ENCODE measurements at regions not wholly inside any gene's neighbourhood (a gene's known extent, or its start where the extent isn't known, plus 50 kb on each side); places are given as distances from the start of the nearest gene placed in this dataset.
A peak's percentile ranks its signal among the peaks of the same experiment; 100 is the strongest.

DNA sequence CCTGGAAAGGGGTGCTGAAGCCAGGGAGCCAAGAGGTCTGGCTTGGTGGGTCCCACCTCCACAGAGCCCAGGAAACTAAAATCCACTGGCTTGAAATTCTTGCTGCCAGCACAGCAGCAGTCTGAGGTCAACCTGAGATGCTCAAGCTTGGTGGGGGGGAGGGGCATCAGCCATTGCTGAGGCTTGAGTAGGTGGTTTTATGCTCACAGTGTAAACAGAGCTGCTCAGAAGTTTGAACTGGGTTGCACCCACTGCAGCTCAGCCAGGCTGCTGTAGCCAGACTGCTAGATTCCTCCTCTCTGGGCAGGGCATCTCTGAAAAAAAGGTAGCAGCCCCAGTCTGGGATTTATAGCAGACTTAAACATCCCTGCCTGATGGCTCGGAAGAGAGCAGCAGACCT is 55.5 kb upstream of the FBXL17 start:
- H2AFZ ChIP-seq (replicated peaks): peak overlapping the region; percentile 89
- DNase-seq (ENCODE audit: low spot score): no peak
- H3K27ac Mint-ChIP-seq: no peak overlapping the region

DNA sequence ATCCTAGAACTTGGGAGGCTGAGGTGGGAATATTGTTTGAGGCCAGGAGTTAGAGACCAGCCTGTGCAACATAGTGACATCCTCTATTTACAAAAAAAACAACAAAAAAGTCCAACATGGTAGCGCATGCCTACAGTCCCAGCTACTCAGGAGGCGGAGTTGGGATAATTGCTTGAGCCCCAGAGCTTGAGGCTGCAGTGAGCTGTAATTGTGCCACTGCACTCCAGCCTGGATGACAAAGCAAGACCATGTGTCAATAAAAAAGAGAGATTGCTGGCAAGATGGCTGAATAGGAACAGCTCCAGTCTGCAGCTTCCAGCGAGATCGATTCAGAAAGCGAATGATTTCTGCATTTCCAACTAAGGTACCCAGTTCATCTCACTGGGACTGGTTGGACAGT is 54.8 kb upstream of the FBXL17 start:
- Mint-ChIP-seq H3K4me3 (no peak overlapping the region), H3K27ac (no peak overlapping the region), H3K4me1 (peaks cover 4% of the 10 kb centered on the region), H3K36me3 (no peaks in the 10 kb centered on the region), H3K9me3 (no peaks in the 10 kb centered on the region), H3K27me3 (ENCODE audit: insufficient read depth, low read depth) (no peaks in the 10 kb centered on the region)
- Histone ChIP-seq H3K4me3 (no peak overlapping the region), H3K9me3 (ENCODE audit: low read depth) (no peaks in the 10 kb centered on the region), H4K20me1 (ENCODE audit: low read depth) (no peaks in the 10 kb centered on the region), H3F3A (ENCODE audit: low read depth) (no peaks in the 10 kb centered on the region), H3K4me1 (peaks cover 8% of the 10 kb centered on the region), H3K27ac (no peak overlapping the region), H3K36me3 (no peaks in the 10 kb centered on the region), H3K4me2 (no peak overlapping the region), H3K79me2 (ENCODE audit: low read depth) (no peaks in the 10 kb centered on the region), H2AFZ (replicated peaks) (peak overlapping the region; percentile 89), H3K9ac (no peak overlapping the region), H3K27me3 (no peaks in the 10 kb centered on the region)
- DNase-seq (ENCODE audit: low spot score): no peak
- no peak for TF ChIP-seq EZH2phosphoT487 (IDR thresholded peaks at IDR 0.05)
- TF ChIP-seq, protein P1, sequence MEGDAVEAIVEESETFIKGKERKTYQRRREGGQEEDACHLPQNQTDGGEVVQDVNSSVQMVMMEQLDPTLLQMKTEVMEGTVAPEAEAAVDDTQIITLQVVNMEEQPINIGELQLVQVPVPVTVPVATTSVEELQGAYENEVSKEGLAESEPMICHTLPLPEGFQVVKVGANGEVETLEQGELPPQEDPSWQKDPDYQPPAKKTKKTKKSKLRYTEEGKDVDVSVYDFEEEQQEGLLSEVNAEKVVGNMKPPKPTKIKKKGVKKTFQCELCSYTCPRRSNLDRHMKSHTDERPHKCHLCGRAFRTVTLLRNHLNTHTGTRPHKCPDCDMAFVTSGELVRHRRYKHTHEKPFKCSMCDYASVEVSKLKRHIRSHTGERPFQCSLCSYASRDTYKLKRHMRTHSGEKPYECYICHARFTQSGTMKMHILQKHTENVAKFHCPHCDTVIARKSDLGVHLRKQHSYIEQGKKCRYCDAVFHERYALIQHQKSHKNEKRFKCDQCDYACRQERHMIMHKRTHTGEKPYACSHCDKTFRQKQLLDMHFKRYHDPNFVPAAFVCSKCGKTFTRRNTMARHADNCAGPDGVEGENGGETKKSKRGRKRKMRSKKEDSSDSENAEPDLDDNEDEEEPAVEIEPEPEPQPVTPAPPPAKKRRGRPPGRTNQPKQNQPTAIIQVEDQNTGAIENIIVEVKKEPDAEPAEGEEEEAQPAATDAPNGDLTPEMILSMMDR (IDR thresholded peaks at IDR 0.05): no peak
- TF ChIP-seq EZH2 (IDR thresholded peaks at IDR 0.05): no peak

More for the DNA sequence above, 55.5 kb upstream of the FBXL17 start:
- Histone ChIP-seq H3K27me3 (no peaks in the 10 kb centered on the region), H3K4me1 (peaks cover 8% of the 10 kb centered on the region), H3F3A (ENCODE audit: low read depth) (no peaks in the 10 kb centered on the region), H3K27ac (no peak overlapping the region), H3K9ac (no peak overlapping the region), H4K20me1 (ENCODE audit: low read depth) (no peaks in the 10 kb centered on the region), H3K4me3 (no peak overlapping the region), H3K36me3 (no peaks in the 10 kb centered on the region), H3K79me2 (ENCODE audit: low read depth) (no peaks in the 10 kb centered on the region), H3K4me2 (no peak overlapping the region), H3K9me3 (ENCODE audit: low read depth) (no peaks in the 10 kb centered on the region)
- Mint-ChIP-seq H3K4me1 (peaks cover 4% of the 10 kb centered on the region), H3K27me3 (ENCODE audit: insufficient read depth, low read depth) (no peaks in the 10 kb centered on the region), H3K36me3 (no peaks in the 10 kb centered on the region), H3K9me3 (no peaks in the 10 kb centered on the region), H3K4me3 (no peak overlapping the region)
- no peak for TF ChIP-seq EZH2 (IDR thresholded peaks at IDR 0.05)
- TF ChIP-seq, protein P1 (IDR thresholded peaks at IDR 0.05): no peak
- no peak for TF ChIP-seq EZH2phosphoT487 (IDR thresholded peaks at IDR 0.05)

DNA sequence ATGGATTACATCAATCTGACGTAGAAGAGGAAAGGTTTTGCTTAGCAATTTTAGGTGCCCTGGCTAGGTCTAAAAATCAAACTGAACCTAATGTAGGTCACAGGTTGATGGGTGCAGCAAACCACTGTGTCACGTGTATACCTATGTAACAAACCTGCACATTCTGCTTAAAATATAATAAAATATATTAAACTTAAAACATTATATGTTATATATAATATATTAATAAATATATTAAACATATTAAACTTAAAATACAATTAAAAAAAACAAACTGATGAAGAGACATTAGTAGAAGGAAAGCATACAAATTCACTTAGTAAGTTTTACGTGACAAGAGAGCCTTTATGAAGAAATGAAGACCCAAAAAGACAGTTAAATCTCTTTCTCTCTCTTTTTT is 51.7 kb upstream of the FBXL17 start:
- no peaks in the 10 kb centered on the region for H3K36me3 Mint-ChIP-seq
- H3K27ac Mint-ChIP-seq: no peak overlapping the region
- H3K4me2 ChIP-seq: no peak overlapping the region
- no peaks in the 10 kb centered on the region for H3K36me3 ChIP-seq
- H3K9me3 ChIP-seq (ENCODE audit: low read depth): no peaks in the 10 kb centered on the region
- TF ChIP-seq EZH2 (IDR thresholded peaks at IDR 0.05) (no peak), EZH2phosphoT487 (IDR thresholded peaks at IDR 0.05) (no peak)
- TF ChIP-seq, protein P1 (IDR thresholded peaks at IDR 0.05): no peak
- no peaks in the 10 kb centered on the region for H4K20me1 ChIP-seq (ENCODE audit: low read depth)
- no peaks in the 10 kb centered on the region for H3K27me3 ChIP-seq
- peaks cover 11% of the 10 kb centered on the region for H3K4me1 ChIP-seq
- H2AFZ ChIP-seq (replicated peaks): no peak overlapping the region
- DNase-seq (ENCODE audit: low spot score): no peak
- no peaks in the 10 kb centered on the region for H3K79me2 ChIP-seq (ENCODE audit: low read depth)
- H3K27me3 Mint-ChIP-seq (ENCODE audit: insufficient read depth, low read depth): no peaks in the 10 kb centered on the region
- no peak overlapping the region for H3K27ac ChIP-seq
- no peaks in the 10 kb centered on the region for H3F3A ChIP-seq (ENCODE audit: low read depth)
- no peak overlapping the region for H3K9ac ChIP-seq
- H3K4me3 Mint-ChIP-seq: no peak overlapping the region
- H3K9me3 Mint-ChIP-seq: no peaks in the 10 kb centered on the region
- H3K4me3 ChIP-seq: no peak overlapping the region
- peaks cover 4% of the 10 kb centered on the region for H3K4me1 Mint-ChIP-seq

All from neural progenitor cell (in vitro differentiated cells).